ENCODE measurements at regions not wholly inside any gene's neighbourhood (a gene's known extent, or its start where the extent isn't known, plus 50 kb on each side); places are given as distances from the start of the nearest gene placed in this dataset.

GRCh38 chr2:66111706-66112105, 323.2 kb upstream of the MEIS1 start:
- Mint-ChIP-seq H3K36me3 (no peaks in the 10 kb centered on the region), H3K27me3 (ENCODE audit: low read depth) (no peaks in the 10 kb centered on the region), H3K4me3 (no peak overlapping the region), H3K9me3 (no peaks in the 10 kb centered on the region), H3K4me1 (peaks cover 20% of the 10 kb centered on the region; the same call in 1 of the 2 replicates), H3K27ac (no peak overlapping the region)
- ChIA-PET POLR2A (no interaction called here), CTCF (interaction anchor here (1.2 kb wide), 1 partner anchor 16 kb away, joined by 5 read pairs; no protein-coding TSS in a partner anchor)
- DNase-seq (ENCODE audit: low spot score): no peak
- no peak for TF ChIP-seq ATF1 (CRISPR knock-in tag; IDR thresholded peaks at IDR 0.05)
- TF ChIP-seq E2F1 (CRISPR knock-in tag; IDR thresholded peaks at IDR 0.05): no peak
- no peak for TF ChIP-seq ZNF671 (CRISPR knock-in tag; IDR thresholded peaks at IDR 0.05)
- TF ChIP-seq TP53 (CRISPR knock-in tag; IDR thresholded peaks at IDR 0.05): no peak
- TF ChIP-seq TEAD4 (CRISPR knock-in tag; IDR thresholded peaks at IDR 0.05): no peak
- no peak for TF ChIP-seq HMGXB4 (CRISPR knock-in tag; IDR thresholded peaks at IDR 0.05)
- no peak for TF ChIP-seq ZMAT4 (CRISPR knock-in tag; IDR thresholded peaks at IDR 0.05)
- TF ChIP-seq ZSCAN18 (CRISPR knock-in tag; IDR thresholded peaks at IDR 0.05): no peak
- no peak for TF ChIP-seq AR (CRISPR knock-in tag; IDR thresholded peaks at IDR 0.05)
- TF ChIP-seq CREM (CRISPR knock-in tag; IDR thresholded peaks at IDR 0.05): no peak
- TF ChIP-seq ZNF281 (CRISPR knock-in tag; IDR thresholded peaks at IDR 0.05): no peak
- no peak for TF ChIP-seq AFF4 (CRISPR knock-in tag; IDR thresholded peaks at IDR 0.05; ENCODE audit: borderline replicate concordance)
- no peak for TF ChIP-seq ZBTB43 (CRISPR knock-in tag; IDR thresholded peaks at IDR 0.05)
- no peak for TF ChIP-seq ZNF416 (CRISPR knock-in tag; IDR thresholded peaks at IDR 0.05)
- no peak for TF ChIP-seq JUN (CRISPR knock-in tag; IDR thresholded peaks at IDR 0.05)
- no peak for TF ChIP-seq ZNF512 (CRISPR knock-in tag; IDR thresholded peaks at IDR 0.05; ENCODE audit: borderline replicate concordance)
- no peak for TF ChIP-seq MAX (CRISPR knock-in tag; IDR thresholded peaks at IDR 0.05)
- no peak for ATAC-seq

All from WTC11 (cell line).